HCT116 (cell line): ENCODE measurements at regions not wholly inside any gene's neighbourhood (a gene's known extent, or its start where the extent isn't known, plus 50 kb on each side); places are given as distances from the start of the nearest gene placed in this dataset.

Source experiments
- ATAC-seq: fragments of 200-7000 bp; cut with Tn5 transposase; 2 replicates; pipeline ENCODE4 v1.9.1; 2020; ENCODE audit warnings: mild to moderate bottlenecking, moderate library complexity
- BruUV-seq: library from RNA; stranded (reverse); fragments of 400-500 nt; replicated peaks from 2 replicates; lab custom pipeline; 2021; lab: Mats Ljungman, UMichigan
- CTCF ChIA-PET: fragments of 300-600 bp; sonication (Branson Sonifier 250); formaldehyde crosslinking; loops from one replicate; lab custom pipeline; 2021; ENCODE audit warnings: antibody characterized with exemption; lab: Charles Lee
- POLR2A ChIA-PET: fragments of 300-600, 350-600 bp; sonication (Branson Sonifier 250); formaldehyde crosslinking; loops from one replicate; lab custom pipeline; 2021; ENCODE audit warnings: antibody characterized with exemption; lab: Charles Lee
- RAD21 ChIA-PET, 2 experiments: fragments of 300-600 bp; sonication (Branson Sonifier 250); formaldehyde crosslinking; loops; one replicate each; lab custom pipeline; 2023; ENCODE audit warnings: low total read pairs in 2 of 2; ENCODE audit not compliant: uncharacterized antibody in 2 of 2, unreplicated experiment in 2 of 2, low non-redundant PET in 1 of 2; lab: Charles Lee
- DNase-seq: peaks from one replicate; pipeline ENCODE4 v3.0.0-alpha.2; 2010; ENCODE audit warnings: low read depth, low spot score
- H2AFZ ChIP-seq: fragments of 200-600 bp; shearing (Covaris generic), sonication (generic); 2 replicates; pipeline ENCODE4 v1.6.1; 2017; ENCODE audit warnings: low read depth, mixed run types, mixed read lengths, antibody characterized with exemption, low read length; ENCODE audit not compliant: poor library complexity, severe bottlenecking
- H3K27ac ChIP-seq: 2 replicates; pipeline ENCODE4 v1.5.1; 2012; ENCODE audit warnings: low read depth, low read length
- H3K27me3 ChIP-seq: fragments of 200-600 bp; sonication (generic); 2 replicates; pipeline ENCODE4 v1.6.1; 2016; ENCODE audit warnings: mixed run types, low read length, mixed read lengths; ENCODE audit not compliant: insufficient read depth
- H3K36me3 ChIP-seq, 2 experiments: fragments of 200-500 bp in 1 of 2; fragments of 200-600 bp in 1 of 2; sonication (Bioruptor generic) in 1 of 2; sonication (generic) in 1 of 2; 2 replicates each; pipeline versions ENCODE4 v1.5.1 to v1.6.1; 2014 to 2016; ENCODE audit warnings: low read length in 2 of 2, inconsistent platforms in 1 of 2, mixed read lengths in 1 of 2, mixed run types in 1 of 2; ENCODE audit not compliant: insufficient read depth in 2 of 2, control insufficient read depth in 1 of 2
- H3K4me1 ChIP-seq, 2 experiments: fragments of 200-600 bp in 1 of 2; sonication (generic) in 1 of 2; 2 replicates each; pipeline versions ENCODE4 v1.5.1 to v1.6.1; 2012 to 2017; ENCODE audit warnings: low read length in 2 of 2, inconsistent platforms in 1 of 2, mild to moderate bottlenecking in 1 of 2, mixed read lengths in 1 of 2, mixed run types in 1 of 2, moderate library complexity in 1 of 2; ENCODE audit not compliant: insufficient read depth in 2 of 2, control insufficient read depth in 1 of 2
- H3K4me2 ChIP-seq: fragments of 200-600 bp; sonication (generic); 2 replicates; pipeline ENCODE4 v1.6.1; 2017; ENCODE audit warnings: mixed run types, low read length, mixed read lengths
- H3K4me3 ChIP-seq, 2 experiments: fragments of 200-600 bp in 1 of 2; sonication (generic) in 1 of 2; replicated peaks in 1 of 2; 2 replicates each; pipeline ENCODE4 v1.5.1; 2011 to 2016; ENCODE audit warnings: low read length in 2 of 2, control low read depth in 1 of 2, low read depth in 1 of 2, mild to moderate bottlenecking in 1 of 2, mixed read lengths in 1 of 2, mixed run types in 1 of 2
- H3K79me2 ChIP-seq: fragments of 200-600 bp; sonication (generic); 2 replicates; pipeline ENCODE4 v1.6.1; 2017; ENCODE audit warnings: mild to moderate bottlenecking, mixed run types, low read length, moderate library complexity, mixed read lengths; ENCODE audit not compliant: insufficient read depth
- H3K9ac ChIP-seq: fragments of 200-600 bp; sonication (generic); 2 replicates; pipeline ENCODE4 v1.6.1; 2016; ENCODE audit warnings: low read length, mixed read lengths
- H3K9me2 ChIP-seq: fragments of 200-600 bp; sonication (generic), shearing (Covaris generic); 2 replicates; pipeline ENCODE4 v1.6.1; 2017; ENCODE audit warnings: mixed run types, mild to moderate bottlenecking, moderate library complexity; ENCODE audit not compliant: insufficient read depth
- H3K9me3 ChIP-seq, 2 experiments: fragments of 200-500 bp in 1 of 2; fragments of 200-600 bp in 1 of 2; sonication (Bioruptor generic) in 1 of 2; sonication (generic) in 1 of 2; 2 replicates each; pipeline ENCODE4 v1.6.1; 2014 to 2017; ENCODE audit warnings: low read length in 2 of 2, mixed read lengths in 2 of 2, inconsistent platforms in 1 of 2, low read depth in 1 of 2, mild to moderate bottlenecking in 1 of 2, mixed run types in 1 of 2, moderate library complexity in 1 of 2; ENCODE audit not compliant: control insufficient read depth in 1 of 2, insufficient read depth in 1 of 2
- H4K20me1 ChIP-seq: fragments of 200-600 bp; sonication (generic), shearing (Covaris generic); 2 replicates; pipeline ENCODE4 v1.6.1; 2017; ENCODE audit warnings: mixed run types, mild to moderate bottlenecking, moderate library complexity; ENCODE audit not compliant: insufficient read depth
- ATF3 ChIP-seq: IDR thresholded peaks from 2 replicates; pipeline ENCODE4 v1.6.1; 2012
- CBX3 ChIP-seq: IDR thresholded peaks from 2 replicates; pipeline ENCODE4 v1.6.1; 2012; ENCODE audit warnings: low read depth
- CTCF ChIP-seq, 3 experiments: fragments of 200-600 bp in 1 of 3; sonication (generic) in 1 of 3; IDR thresholded peaks in 2 of 3; conservative IDR thresholded peaks in 1 of 3; 2 replicates each; pipeline ENCODE4 v1.5.1; 2012 to 2017; ENCODE audit warnings: low read depth in 2 of 3, low read length in 2 of 3, antibody characterized with exemption in 1 of 3, borderline replicate concordance in 1 of 3, control low read depth in 1 of 3, mild to moderate bottlenecking in 1 of 3, mixed read lengths in 1 of 3, mixed run types in 1 of 3, moderate library complexity in 1 of 3; ENCODE audit not compliant: insufficient read depth in 1 of 3
- EZH2 ChIP-seq: fragments of 200-600 bp; sonication (generic); IDR thresholded peaks from 2 replicates; pipeline ENCODE4 v1.6.1; 2017; ENCODE audit warnings: antibody characterized with exemption, mixed run types
- SIN3A ChIP-seq: IDR thresholded peaks from 2 replicates; pipeline ENCODE4 v1.6.1; 2012; ENCODE audit warnings: low read depth
- YY1 ChIP-seq: IDR thresholded peaks from 2 replicates; pipeline ENCODE4 v1.6.1; 2011; ENCODE audit warnings: low read length, low read depth, moderate library complexity, mild to moderate bottlenecking; ENCODE audit not compliant: insufficient replicate concordance; ENCODE audit errors: extremely low read depth
- ZBTB33 ChIP-seq: IDR thresholded peaks from 2 replicates; pipeline ENCODE4 v1.6.1; 2011; ENCODE audit warnings: mild to moderate bottlenecking, low read length, moderate library complexity; ENCODE audit not compliant: insufficient replicate concordance; ENCODE audit errors: extremely low read depth
- ZFX ChIP-seq: fragments of 450-650 bp; IDR thresholded peaks from 2 replicates; pipeline ENCODE4 v1.6.1; 2017
- intact Hi-C: fragments of 100-400 bp; cut with micrococcal nuclease; formaldehyde crosslinking; loops from 2 replicates; pipeline ENCODE4 v1.10.0; 2022

- no peak overlapping the region for H3K9ac ChIP-seq
- H3K4me3 ChIP-seq: no peak overlapping the region
- ChIA-PET RAD21 (no interaction called here), POLR2A (no interaction called here), CTCF (no interaction called here)
- no peak overlapping the region for H3K27ac ChIP-seq
- intact Hi-C loops: no loop called here
- DNase-seq (no peak), ATAC-seq (no peak)
- H3K4me1 ChIP-seq: no peaks in the 10 kb centered on the region
- H3K4me2 ChIP-seq: no peak overlapping the region
- H3K9me3 ChIP-seq: no peaks in the 10 kb centered on the region
- no peak overlapping the region for H2AFZ ChIP-seq
- H4K20me1 ChIP-seq: no peaks in the 10 kb centered on the region
- no peaks in the 10 kb centered on the region for H3K36me3 ChIP-seq
- no peak for TF ChIP-seq CTCF (IDR thresholded peaks at IDR 0.05 in 2 of 3, conservative IDR thresholded peaks at IDR 0.05 in 1 of 3; ENCODE audit: borderline replicate concordance in 1 of 3, insufficient read depth in 1 of 3, low read depth in 2 of 3, low read length in 2 of 3)
- BruUV-seq: no TSS peak
- no peaks in the 10 kb centered on the region for H3K79me2 ChIP-seq
- H3K27me3 ChIP-seq: no peaks in the 10 kb centered on the region
- H3K9me2 ChIP-seq: no peaks in the 10 kb centered on the region
Measured at GRCh38 chr3:192055946-192056345, 595.0 kb downstream of the PYDC2 start.

- Histone ChIP-seq H3K4me1 (no peaks in the 10 kb centered on the region), H3K9me3 (no peaks in the 10 kb centered on the region), H3K27me3 (no peaks in the 10 kb centered on the region), H2AFZ (no peak overlapping the region), H3K27ac (no peak overlapping the region), H4K20me1 (no peaks in the 10 kb centered on the region)
- BruUV-seq: no TSS peak
- no peak for ATAC-seq
- POLR2A ChIA-PET: no interaction called here
- no peak for TF ChIP-seq EZH2
- no peak for TF ChIP-seq SIN3A
- TF ChIP-seq ATF3: no peak
- no peak for TF ChIP-seq ZBTB33
- TF ChIP-seq YY1: no peak
- TF ChIP-seq CBX3: no peak
- TF ChIP-seq ZFX: no peak
- TF ChIP-seq, all 23 proteins: peak for 0
- CTCF ChIA-PET: no interaction called here
- no peaks in the 10 kb centered on the region for H3K36me3 ChIP-seq
- no peak overlapping the region for H3K4me2 ChIP-seq
- intact Hi-C loops: no loop called here
- no peak for DNase-seq
- H3K9ac ChIP-seq: no peak overlapping the region
- RAD21 ChIA-PET: no interaction called here
- H3K9me2 ChIP-seq: no peaks in the 10 kb centered on the region
- H3K79me2 ChIP-seq: no peaks in the 10 kb centered on the region
- no peak overlapping the region for H3K4me3 ChIP-seq
Measured at GRCh38 chr3:192057261-192057660, 596.3 kb downstream of the PYDC2 start.
